HEK293T (cell line): ENCODE measurements at regions not wholly inside any gene's neighbourhood (a gene's known extent, or its start where the extent isn't known, plus 50 kb on each side); places are given as distances from the start of the nearest gene placed in this dataset.

Experiments
- ARNT ChIP-seq: fragments of 450-650 bp; IDR thresholded peaks from 2 replicates; pipeline ENCODE4 v1.6.1; 2017; ENCODE audit warnings: mild to moderate bottlenecking
- ELF4 ChIP-seq: fragments of 450-650 bp; IDR thresholded peaks from 2 replicates; pipeline ENCODE4 v1.6.1; 2017; ENCODE audit warnings: antibody characterized with exemption
- FOXA1 ChIP-seq: fragments of 450-650 bp; IDR thresholded peaks from 2 replicates; pipeline ENCODE4 v1.6.1; 2016; ENCODE audit warnings: mild to moderate bottlenecking
- FOXM1 ChIP-seq: fragments of 450-650 bp; IDR thresholded peaks from 2 replicates; pipeline ENCODE4 v1.6.1; 2017; ENCODE audit warnings: mild to moderate bottlenecking, borderline replicate concordance
- HDGF ChIP-seq: fragments of 450-650 bp; IDR thresholded peaks from 2 replicates; pipeline ENCODE4 v1.6.1; 2017; ENCODE audit warnings: antibody characterized with exemption, borderline replicate concordance
- SP1 ChIP-seq: fragments of 450-650 bp; IDR thresholded peaks from 2 replicates; pipeline ENCODE4 v1.6.1; 2017
- TARDBP ChIP-seq: fragments of 450-650 bp; IDR thresholded peaks from 2 replicates; pipeline ENCODE4 v1.6.1; 2016
- TF ChIP-seq, protein P1 (sequence below): fragments of 450-650 bp; IDR thresholded peaks from 2 replicates; pipeline ENCODE4 v1.6.1; 2016

DNA sequence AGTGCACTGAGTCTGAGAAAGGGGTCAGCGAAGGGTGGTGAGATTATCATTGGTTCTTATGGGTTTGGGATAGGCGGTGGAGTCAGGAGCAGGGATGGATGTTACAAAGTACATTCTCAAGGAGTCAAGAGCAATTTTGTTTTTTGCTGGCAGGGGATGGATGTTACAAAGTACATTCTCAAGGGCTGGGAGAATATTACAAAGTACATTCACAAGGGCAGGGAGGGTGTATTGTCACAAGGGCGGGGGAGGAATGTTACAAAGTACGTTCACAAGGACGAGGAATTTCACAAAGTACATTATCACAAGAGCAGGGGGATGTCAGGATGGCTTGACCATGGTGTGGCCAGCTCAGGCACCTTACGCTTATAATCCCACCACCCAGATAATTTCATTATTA lies 59.3 kb upstream of the FAM89A start:
- no peak for TF ChIP-seq ARNT
- no peak for TF ChIP-seq FOXA1
- TF ChIP-seq HDGF: no peak
- no peak for TF ChIP-seq TARDBP
- no peak for TF ChIP-seq ELF4
- no peak for TF ChIP-seq SP1
- TF ChIP-seq, protein P1, sequence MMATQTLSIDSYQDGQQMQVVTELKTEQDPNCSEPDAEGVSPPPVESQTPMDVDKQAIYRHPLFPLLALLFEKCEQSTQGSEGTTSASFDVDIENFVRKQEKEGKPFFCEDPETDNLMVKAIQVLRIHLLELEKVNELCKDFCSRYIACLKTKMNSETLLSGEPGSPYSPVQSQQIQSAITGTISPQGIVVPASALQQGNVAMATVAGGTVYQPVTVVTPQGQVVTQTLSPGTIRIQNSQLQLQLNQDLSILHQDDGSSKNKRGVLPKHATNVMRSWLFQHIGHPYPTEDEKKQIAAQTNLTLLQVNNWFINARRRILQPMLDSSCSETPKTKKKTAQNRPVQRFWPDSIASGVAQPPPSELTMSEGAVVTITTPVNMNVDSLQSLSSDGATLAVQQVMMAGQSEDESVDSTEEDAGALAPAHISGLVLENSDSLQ: no peak
- no peak for TF ChIP-seq FOXM1
